H1 (cell line): ENCODE measurements at regions not wholly inside any gene's neighbourhood (a gene's known extent, or its start where the extent isn't known, plus 50 kb on each side); places are given as distances from the start of the nearest gene placed in this dataset.

Experiments
- CTCF ChIA-PET: fragments of 300-600 bp; sonication (Branson Sonifier 250); formaldehyde crosslinking; loops from one replicate; lab custom pipeline; 2021; ENCODE audit not compliant: partially characterized antibody; lab: Charles Lee
- POLR2A ChIA-PET: fragments of 300-600 bp; sonication (Branson Sonifier 250); formaldehyde crosslinking; loops from one replicate; lab custom pipeline; 2021; ENCODE audit warnings: inconsistent platforms; ENCODE audit not compliant: partially characterized antibody; lab: Charles Lee
- DNase-seq, 2 experiments: peaks; one replicate each; pipeline versions ENCODE4 v3.0.0 to v3.0.0-alpha.2; 2010 to 2022; ENCODE audit warnings: low spot score in 2 of 2, low read depth in 1 of 2, mixed read lengths in 1 of 2
- FAIRE-seq: peaks from 2 replicates; lab custom pipeline; 2011; peaks lifted over from hg19 to GRCh38; lab: Jason Lieb, UNC
- H2AFZ ChIP-seq: 2 replicates; pipeline ENCODE4 v1.8.1; 2012; ENCODE audit warnings: low read length, inconsistent platforms
- H2AK5ac ChIP-seq: 2 replicates; pipeline ENCODE4 v1.6.1; 2013; ENCODE audit warnings: low read depth, low read length
- H2BK120ac ChIP-seq: replicated peaks from 2 replicates; pipeline ENCODE3; 2013; ENCODE audit warnings: low read depth, low read length, inconsistent platforms
- H2BK12ac ChIP-seq: 2 replicates; pipeline ENCODE4 v1.6.1; 2013; ENCODE audit warnings: low read depth, low read length
- H2BK15ac ChIP-seq: 2 replicates; pipeline ENCODE4 v1.6.1; 2013; ENCODE audit warnings: low read length
- H2BK20ac ChIP-seq: 2 replicates; pipeline ENCODE4 v1.6.1; 2013; ENCODE audit warnings: low read length
- H2BK5ac ChIP-seq: 2 replicates; pipeline ENCODE4 v1.6.1; 2013; ENCODE audit warnings: low read depth, low read length
- H3K14ac ChIP-seq: 2 replicates; pipeline ENCODE4 v1.6.1; 2013; ENCODE audit warnings: inconsistent platforms; ENCODE audit not compliant: insufficient read length
- H3K18ac ChIP-seq: 2 replicates; pipeline ENCODE4 v1.6.1; 2013; ENCODE audit warnings: low read length; ENCODE audit errors: extremely low read depth
- H3K23ac ChIP-seq: 2 replicates; pipeline ENCODE4 v1.6.1; 2013; ENCODE audit warnings: inconsistent platforms; ENCODE audit not compliant: insufficient read length
- H3K23me2 ChIP-seq: 2 replicates; pipeline ENCODE4 v1.6.1; 2013; ENCODE audit warnings: low read depth, low read length
- H3K27ac ChIP-seq: 2 replicates; pipeline ENCODE4 v1.6.1; 2011; ENCODE audit warnings: low read depth, low read length, inconsistent platforms
- H3K27me3 ChIP-seq, 4 experiments: replicated peaks in 1 of 4; 1 replicate in 1 of 4; 2 replicates in 3 of 4; pipeline versions ENCODE4 v1.6.1 to v1.8.1; 2011 to 2013; ENCODE audit warnings: low read length in 3 of 4, mild to moderate bottlenecking in 3 of 4, inconsistent platforms in 2 of 4, mixed read lengths in 2 of 4, moderate library complexity in 1 of 4; ENCODE audit not compliant: control insufficient read depth in 3 of 4, insufficient read depth in 3 of 4; ENCODE audit errors: extremely low read depth in 1 of 4
- H3K36me3 ChIP-seq, 4 experiments: 2 replicates each; pipeline versions ENCODE4 v1.6.1 to v1.8.1; 2011 to 2013; ENCODE audit warnings: mild to moderate bottlenecking in 4 of 4, low read length in 3 of 4, moderate library complexity in 2 of 4, control low read depth in 1 of 4, inconsistent platforms in 1 of 4; ENCODE audit not compliant: insufficient read depth in 4 of 4, control insufficient read depth in 2 of 4
- H3K4ac ChIP-seq: replicated peaks from 2 replicates; pipeline ENCODE3; 2013; ENCODE audit warnings: low read length, low read depth, mixed read lengths, inconsistent platforms; ENCODE audit not compliant: insufficient read length
- H3K4me1 ChIP-seq, 4 experiments: replicated peaks in 1 of 4; 1 replicate in 1 of 4; 2 replicates in 3 of 4; pipeline versions ENCODE4 v1.6.1 to v1.8.1; 2011 to 2013; ENCODE audit warnings: low read length in 3 of 4, inconsistent platforms in 2 of 4, mixed read lengths in 1 of 4; ENCODE audit not compliant: insufficient read depth in 4 of 4, control insufficient read depth in 3 of 4
- H3K4me2 ChIP-seq, 2 experiments: 2 replicates each; pipeline versions ENCODE4 v1.6.1 to v1.8.1; 2011 to 2013; ENCODE audit warnings: low read depth in 2 of 2, low read length in 2 of 2, control low read depth in 1 of 2, inconsistent platforms in 1 of 2, mild to moderate bottlenecking in 1 of 2; ENCODE audit not compliant: insufficient read depth in 1 of 2
- H3K4me3 ChIP-seq, 4 experiments: fragments of 200-600, 300-600 bp in 1 of 4; sonication (generic), shearing (Covaris generic), sonication (Bioruptor Twin) in 1 of 4; 2 replicates each; pipeline versions ENCODE4 v1.5.1 to v1.8.1; 2011 to 2016; ENCODE audit warnings: low read length in 4 of 4, low read depth in 3 of 4, control low read depth in 2 of 4, inconsistent platforms in 2 of 4, mild to moderate bottlenecking in 2 of 4, mixed read lengths in 1 of 4, moderate library complexity in 1 of 4; ENCODE audit not compliant: insufficient read depth in 2 of 4; ENCODE audit errors: extremely low read depth in 1 of 4
- H3K56ac ChIP-seq: replicated peaks from 2 replicates; pipeline ENCODE3; 2013; ENCODE audit warnings: low read depth, mild to moderate bottlenecking, mixed read lengths, low read length, inconsistent platforms; ENCODE audit not compliant: insufficient read length
- H3K79me1 ChIP-seq: 2 replicates; pipeline ENCODE4 v1.6.1; 2013; ENCODE audit warnings: low read depth, low read length, control low read depth
- H3K79me2 ChIP-seq, 2 experiments: 2 replicates each; pipeline versions ENCODE4 v1.6.1 to v1.8.1; 2012 to 2013; ENCODE audit warnings: low read length in 2 of 2, mild to moderate bottlenecking in 2 of 2, inconsistent platforms in 1 of 2; ENCODE audit not compliant: insufficient read depth in 2 of 2, control insufficient read depth in 1 of 2
- H3K9ac ChIP-seq, 4 experiments: replicated peaks in 1 of 4; 1 replicate in 1 of 4; 2 replicates in 3 of 4; pipeline versions ENCODE4 v1.6.1 to v1.8.1; 2011 to 2013; ENCODE audit warnings: low read depth in 3 of 4, low read length in 3 of 4, control low read depth in 2 of 4, mild to moderate bottlenecking in 2 of 4, moderate library complexity in 2 of 4, inconsistent platforms in 1 of 4; ENCODE audit errors: extremely low read depth in 1 of 4
- H3K9me3 ChIP-seq, 2 experiments: 2 replicates each; pipeline versions ENCODE4 v1.6.1 to v1.8.1; 2012 to 2013; ENCODE audit warnings: mild to moderate bottlenecking in 2 of 2, moderate library complexity in 2 of 2, control low read depth in 1 of 2, inconsistent platforms in 1 of 2, low read depth in 1 of 2, low read length in 1 of 2, mixed read lengths in 1 of 2; ENCODE audit not compliant: insufficient read depth in 2 of 2
- H4K20me1 ChIP-seq, 2 experiments: replicated peaks in 1 of 2; 2 replicates each; pipeline versions ENCODE3 to v1.8.1; 2011 to 2013; ENCODE audit warnings: inconsistent platforms in 2 of 2, low read length in 2 of 2, mild to moderate bottlenecking in 1 of 2; ENCODE audit not compliant: insufficient read depth in 2 of 2, control insufficient read depth in 1 of 2
- H4K5ac ChIP-seq: 2 replicates; pipeline ENCODE4 v1.6.1; 2013; ENCODE audit warnings: low read length, low read depth, mixed read lengths, inconsistent platforms; ENCODE audit not compliant: insufficient read length
- H4K8ac ChIP-seq: 2 replicates; pipeline ENCODE4 v1.8.0; 2013; ENCODE audit warnings: mild to moderate bottlenecking, moderate library complexity, low read length, inconsistent platforms; ENCODE audit not compliant: insufficient read depth; ENCODE audit errors: extremely low read depth
- H4K91ac ChIP-seq: replicated peaks from 2 replicates; pipeline ENCODE3; 2013; ENCODE audit warnings: low read length, mixed read lengths, inconsistent platforms; ENCODE audit not compliant: insufficient read length
- CBX8 ChIP-seq: fragments of 300-800, 300-1000 bp; sonication (generic); IDR thresholded peaks from 2 replicates; pipeline ENCODE4 v1.7.1; 2016; ENCODE audit warnings: low read depth, low read length, borderline replicate concordance
- CTCF ChIP-seq, 3 experiments: IDR thresholded peaks; 1 replicate in 2 of 3; 2 replicates in 1 of 3; pipeline versions ENCODE4 v1.5.1 to v1.6.1; 2011; ENCODE audit warnings: low read length in 3 of 3, mild to moderate bottlenecking in 3 of 3, inconsistent platforms in 2 of 3, low read depth in 1 of 3, moderate library complexity in 1 of 3; ENCODE audit not compliant: insufficient read depth in 1 of 3; ENCODE audit errors: control extremely low read depth in 1 of 3
- SP2 ChIP-seq: IDR thresholded peaks from 2 replicates; pipeline ENCODE4 v1.6.1; 2012; ENCODE audit warnings: mild to moderate bottlenecking, low read length, inconsistent platforms
- WGBS, 2 experiments: shearing (Covaris generic) in 1 of 2; methylation state at CpG; one replicate each; pipeline versions ENCODE4 v1.1.6 to v1.1.7; 2013 to 2015; ENCODE audit warnings: low lambda C conversion rate in 2 of 2, mixed read lengths in 2 of 2, inconsistent platforms in 1 of 2, low coverage in 1 of 2, missing lambda C conversion rate in 1 of 2; ENCODE audit not compliant: insufficient replicate concordance in 2 of 2, insufficient coverage in 1 of 2, insufficient read length in 1 of 2; ENCODE audit errors: extremely low coverage in 1 of 2, missing lambda C conversion rate in 1 of 2; 5-methylcytosine and 5-hydroxymethylcytosine counted together
- TF ChIP-seq, protein P1 (sequence below): IDR thresholded peaks from 2 replicates; pipeline ENCODE4 v1.6.1; 2011; ENCODE audit warnings: low read length, improper control_type of control experiment

- H2AK5ac ChIP-seq: no peak overlapping the region
- H3K9me3 ChIP-seq: no peaks in the 10 kb centered on the region
- H3K56ac ChIP-seq: no peak overlapping the region
- DNase-seq (no peak), FAIRE-seq (no peak)
- no peak overlapping the region for H3K14ac ChIP-seq
- ChIA-PET CTCF (interaction anchor here (0.6 to 1.6 kb wide), 13 partner anchors 10 to 1634 kb away, joined by 3 to 7 read pairs (median 3); no protein-coding TSS in a partner anchor), POLR2A (no interaction called here)
- 90% methylated on average over 6 of the region's 6 CpGs; no CpG with 5 or more reads in 1 of the 2 experiments for WGBS, 2 experiments
- no peak overlapping the region for H3K23ac ChIP-seq
- H4K20me1 ChIP-seq: no peaks in the 10 kb centered on the region
- no peak overlapping the region for H3K27ac ChIP-seq
- no peak overlapping the region for H2AFZ ChIP-seq
- no peaks in the 10 kb centered on the region for H3K4me1 ChIP-seq
- no peaks in the 10 kb centered on the region; the same call in 1 of the 2 replicates for H3K23me2 ChIP-seq
- no peak overlapping the region for H4K8ac ChIP-seq
- no peak overlapping the region for H3K18ac ChIP-seq
- no peaks in the 10 kb centered on the region for H3K36me3 ChIP-seq
- peaks cover 0 to 4% (median 0%) of the 10 kb centered on the region in 4 experiments; a peak in 1 of 7 replicates for H3K27me3 ChIP-seq
- H3K79me2 ChIP-seq: no peaks in the 10 kb centered on the region
- H2BK5ac ChIP-seq: no peak overlapping the region
- H3K4me2 ChIP-seq: no peak overlapping the region
- no peak overlapping the region for H3K4ac ChIP-seq
- H2BK20ac ChIP-seq: no peak overlapping the region
- no peak overlapping the region for H2BK15ac ChIP-seq
- H3K4me3 ChIP-seq: no peak overlapping the region
- TF ChIP-seq CTCF (IDR thresholded peaks at IDR 0.05; ENCODE audit: control extremely low read depth in 1 of 3, insufficient read depth in 1 of 3, low read depth in 1 of 3, low read length in 3 of 3) (peak in 1 of 3 experiments; percentile 21; a peak in 1 of 4 replicates), CBX8 (no peak), SP2 (no peak)
- TF ChIP-seq, protein P1, sequence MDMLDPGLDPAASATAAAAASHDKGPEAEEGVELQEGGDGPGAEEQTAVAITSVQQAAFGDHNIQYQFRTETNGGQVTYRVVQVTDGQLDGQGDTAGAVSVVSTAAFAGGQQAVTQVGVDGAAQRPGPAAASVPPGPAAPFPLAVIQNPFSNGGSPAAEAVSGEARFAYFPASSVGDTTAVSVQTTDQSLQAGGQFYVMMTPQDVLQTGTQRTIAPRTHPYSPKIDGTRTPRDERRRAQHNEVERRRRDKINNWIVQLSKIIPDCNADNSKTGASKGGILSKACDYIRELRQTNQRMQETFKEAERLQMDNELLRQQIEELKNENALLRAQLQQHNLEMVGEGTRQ: no peak
- no peaks in the 10 kb centered on the region for H3K79me1 ChIP-seq
- no peak overlapping the region for H2BK12ac ChIP-seq
- no peak overlapping the region for H2BK120ac ChIP-seq
- H4K91ac ChIP-seq: no peak overlapping the region
- H4K5ac ChIP-seq: no peak overlapping the region
- H3K9ac ChIP-seq: no peak overlapping the region
These were observed 738.7 kb upstream of the CHAC2 start for GRCh38 chr2:53028746-53029423.
